Vagina (tissue), 2 donors: ENCODE measurements at regions not wholly inside any gene's neighbourhood (a gene's known extent, or its start where the extent isn't known, plus 50 kb on each side); places are given as distances from the start of the nearest gene placed in this dataset.

ENCODE experiments used
- POLR2A ChIP-seq, 2 donors: fragments of 450-650 bp; IDR thresholded peaks; one replicate each; pipeline ENCODE4 v1.6.1; 2017; ENCODE audit warnings: antibody characterized with exemption in 2 of 2, mild to moderate bottlenecking in 2 of 2, moderate library complexity in 2 of 2
- POLR2AphosphoS5 ChIP-seq, 2 donors: sonication (generic); formaldehyde crosslinking; IDR thresholded peaks; one replicate each; pipeline ENCODE4 v1.9.0; 2017; ENCODE audit warnings: antibody characterized with exemption in 2 of 2, mild to moderate bottlenecking in 2 of 2, low read depth in 1 of 2; ENCODE audit not compliant: insufficient read depth in 1 of 2
- TF ChIP-seq, protein P1 (sequence below), 3 experiments: fragments of 450-650 bp in 2 of 3; fragments of 200-600 bp in 1 of 3; sonication (generic) in 1 of 3; IDR thresholded peaks; one replicate each; pipeline ENCODE4 v1.5.1; 2017 to 2019; ENCODE audit warnings: antibody characterized with exemption in 3 of 3, mild to moderate bottlenecking in 2 of 3, moderate library complexity in 2 of 3

DNA sequence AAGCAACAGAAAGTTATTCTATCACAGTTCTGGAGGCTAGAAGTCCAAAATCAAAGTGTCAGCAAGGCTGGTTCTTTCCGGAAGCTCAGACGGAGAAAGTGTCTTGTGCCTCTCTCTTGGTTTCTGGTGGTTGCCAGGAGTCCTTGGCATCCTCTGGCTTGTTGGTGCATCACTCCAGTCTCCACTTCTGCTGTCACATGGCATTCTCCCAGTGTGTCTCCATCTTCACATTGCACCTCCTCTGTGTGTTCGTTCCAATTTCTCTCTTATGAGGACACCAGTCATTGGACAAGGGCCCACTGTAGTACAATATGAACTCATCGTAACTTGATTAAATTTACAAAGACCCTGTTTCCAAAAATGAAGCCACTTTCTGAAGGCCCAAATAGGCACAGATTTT lies 175.4 kb upstream of the ATP5MC3 start:
- TF ChIP-seq, protein P1, sequence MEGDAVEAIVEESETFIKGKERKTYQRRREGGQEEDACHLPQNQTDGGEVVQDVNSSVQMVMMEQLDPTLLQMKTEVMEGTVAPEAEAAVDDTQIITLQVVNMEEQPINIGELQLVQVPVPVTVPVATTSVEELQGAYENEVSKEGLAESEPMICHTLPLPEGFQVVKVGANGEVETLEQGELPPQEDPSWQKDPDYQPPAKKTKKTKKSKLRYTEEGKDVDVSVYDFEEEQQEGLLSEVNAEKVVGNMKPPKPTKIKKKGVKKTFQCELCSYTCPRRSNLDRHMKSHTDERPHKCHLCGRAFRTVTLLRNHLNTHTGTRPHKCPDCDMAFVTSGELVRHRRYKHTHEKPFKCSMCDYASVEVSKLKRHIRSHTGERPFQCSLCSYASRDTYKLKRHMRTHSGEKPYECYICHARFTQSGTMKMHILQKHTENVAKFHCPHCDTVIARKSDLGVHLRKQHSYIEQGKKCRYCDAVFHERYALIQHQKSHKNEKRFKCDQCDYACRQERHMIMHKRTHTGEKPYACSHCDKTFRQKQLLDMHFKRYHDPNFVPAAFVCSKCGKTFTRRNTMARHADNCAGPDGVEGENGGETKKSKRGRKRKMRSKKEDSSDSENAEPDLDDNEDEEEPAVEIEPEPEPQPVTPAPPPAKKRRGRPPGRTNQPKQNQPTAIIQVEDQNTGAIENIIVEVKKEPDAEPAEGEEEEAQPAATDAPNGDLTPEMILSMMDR (IDR thresholded peaks at IDR 0.05): no peak
- no peak for TF ChIP-seq POLR2A (IDR thresholded peaks at IDR 0.05)
- no peak for TF ChIP-seq POLR2AphosphoS5 (IDR thresholded peaks at IDR 0.05; ENCODE audit: insufficient read depth in 1 of 2, low read depth in 1 of 2)
